GM13976 (cell line): ENCODE measurements at regions not wholly inside any gene's neighbourhood (a gene's known extent, or its start where the extent isn't known, plus 50 kb on each side); places are given as distances from the start of the nearest gene placed in this dataset.

Experiments used
- DNase-seq: peaks from one replicate; pipeline ENCODE4 v3.0.0; 2012; ENCODE audit warnings: low spot score
- in situ Hi-C: fragments of 300-500 bp; cut with MboI; formaldehyde crosslinking; loops from one replicate; pipeline ENCODE4 v1.12.0; 2022; ENCODE audit warnings: low sequenced_read_pairs, mixed read lengths, inconsistent platforms; ENCODE audit not compliant: unreplicated experiment
- TF ChIP-seq, protein P1 (sequence below): IDR thresholded peaks from 2 replicates; pipeline ENCODE4 v1.5.1; 2012; ENCODE audit warnings: borderline replicate concordance, mild to moderate bottlenecking; ENCODE audit not compliant: insufficient read depth; ENCODE audit errors: extremely low read depth, missing control alignments, control extremely low read depth

DNA sequence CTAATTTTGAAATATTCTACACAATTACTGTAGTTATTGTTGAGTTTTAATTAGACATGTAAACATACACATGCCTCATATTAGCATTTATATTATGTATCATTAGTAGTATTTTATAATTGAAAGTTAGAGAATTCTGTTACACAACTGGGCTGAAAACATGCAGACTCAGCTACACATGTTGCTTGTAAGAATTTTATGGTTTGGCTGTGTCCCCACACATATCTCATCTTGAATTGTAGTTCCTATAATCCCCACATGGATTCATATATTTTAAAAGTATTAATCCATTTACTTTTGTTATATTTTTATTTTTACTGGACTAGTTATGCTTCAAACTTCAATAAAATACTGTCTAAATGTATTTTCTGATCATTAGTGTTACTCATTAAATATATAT, 2075.3 kb upstream of the C9orf72 start:
- no peak for DNase-seq
- TF ChIP-seq, protein P1, sequence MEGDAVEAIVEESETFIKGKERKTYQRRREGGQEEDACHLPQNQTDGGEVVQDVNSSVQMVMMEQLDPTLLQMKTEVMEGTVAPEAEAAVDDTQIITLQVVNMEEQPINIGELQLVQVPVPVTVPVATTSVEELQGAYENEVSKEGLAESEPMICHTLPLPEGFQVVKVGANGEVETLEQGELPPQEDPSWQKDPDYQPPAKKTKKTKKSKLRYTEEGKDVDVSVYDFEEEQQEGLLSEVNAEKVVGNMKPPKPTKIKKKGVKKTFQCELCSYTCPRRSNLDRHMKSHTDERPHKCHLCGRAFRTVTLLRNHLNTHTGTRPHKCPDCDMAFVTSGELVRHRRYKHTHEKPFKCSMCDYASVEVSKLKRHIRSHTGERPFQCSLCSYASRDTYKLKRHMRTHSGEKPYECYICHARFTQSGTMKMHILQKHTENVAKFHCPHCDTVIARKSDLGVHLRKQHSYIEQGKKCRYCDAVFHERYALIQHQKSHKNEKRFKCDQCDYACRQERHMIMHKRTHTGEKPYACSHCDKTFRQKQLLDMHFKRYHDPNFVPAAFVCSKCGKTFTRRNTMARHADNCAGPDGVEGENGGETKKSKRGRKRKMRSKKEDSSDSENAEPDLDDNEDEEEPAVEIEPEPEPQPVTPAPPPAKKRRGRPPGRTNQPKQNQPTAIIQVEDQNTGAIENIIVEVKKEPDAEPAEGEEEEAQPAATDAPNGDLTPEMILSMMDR, result no peak
- in situ Hi-C loops, result no loop called here

DNA sequence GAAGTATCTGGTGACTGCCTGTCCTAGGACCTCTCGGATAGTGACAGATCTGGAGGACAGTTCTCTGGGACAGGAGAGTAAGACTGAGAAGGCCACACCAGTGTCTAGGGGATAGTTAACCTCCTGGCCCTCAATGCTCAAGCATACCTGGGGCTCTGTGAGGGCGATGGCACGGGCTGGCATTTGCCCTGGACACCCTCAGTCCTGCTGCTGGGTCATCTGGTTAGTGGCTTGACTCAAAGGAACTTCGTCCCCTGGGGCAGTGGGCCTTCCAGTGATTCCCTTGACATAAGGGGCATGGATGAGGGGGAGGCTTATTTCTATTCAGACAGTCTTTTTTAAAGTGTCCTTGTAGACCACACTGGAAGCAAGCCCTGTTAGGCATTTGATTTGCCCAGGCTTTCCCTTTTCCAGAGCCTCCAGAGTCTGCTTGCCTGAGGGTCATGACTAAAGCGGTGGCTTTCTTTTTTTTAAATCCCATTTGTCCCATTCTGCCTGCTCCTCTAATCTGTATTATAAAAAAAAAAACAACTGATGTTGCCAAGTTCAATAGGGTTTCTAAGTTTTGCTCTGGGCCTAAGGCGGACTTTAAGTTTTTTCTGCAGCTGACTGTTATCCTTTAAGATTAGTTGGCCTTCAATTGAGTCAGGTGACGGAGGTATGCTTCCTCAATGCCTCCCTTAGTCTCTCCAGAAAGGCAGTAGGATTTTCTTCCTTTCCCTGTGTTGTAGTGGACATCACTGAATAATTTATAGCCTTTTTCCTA, 2083.5 kb upstream of the C9orf72 start:
- no peak for DNase-seq
- in situ Hi-C loops, result no loop called here
- TF ChIP-seq, protein P1, result no peak

DNA sequence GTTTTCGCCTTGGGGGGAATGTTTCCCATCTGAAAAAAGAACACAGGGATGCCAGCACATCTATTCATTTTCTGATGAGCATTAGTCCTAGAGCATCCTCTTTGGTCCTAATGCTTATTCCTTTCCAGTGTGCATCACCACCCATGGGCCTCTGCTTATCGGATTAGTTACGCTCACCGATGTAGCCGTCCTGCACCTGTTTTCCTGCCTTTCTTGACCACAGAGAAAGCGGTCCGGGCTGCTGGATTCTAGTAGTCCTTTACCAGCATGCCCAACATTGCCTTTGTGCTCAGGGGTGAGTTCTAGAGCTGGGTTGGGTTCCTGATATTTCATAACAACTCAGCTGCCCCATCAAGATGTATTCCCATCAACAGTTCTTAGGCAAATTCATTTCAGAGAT, 2084.5 kb upstream of the C9orf72 start:
- no peak for DNase-seq
- in situ Hi-C loops, result no loop called here
- TF ChIP-seq, protein P1, result no peak

DNA sequence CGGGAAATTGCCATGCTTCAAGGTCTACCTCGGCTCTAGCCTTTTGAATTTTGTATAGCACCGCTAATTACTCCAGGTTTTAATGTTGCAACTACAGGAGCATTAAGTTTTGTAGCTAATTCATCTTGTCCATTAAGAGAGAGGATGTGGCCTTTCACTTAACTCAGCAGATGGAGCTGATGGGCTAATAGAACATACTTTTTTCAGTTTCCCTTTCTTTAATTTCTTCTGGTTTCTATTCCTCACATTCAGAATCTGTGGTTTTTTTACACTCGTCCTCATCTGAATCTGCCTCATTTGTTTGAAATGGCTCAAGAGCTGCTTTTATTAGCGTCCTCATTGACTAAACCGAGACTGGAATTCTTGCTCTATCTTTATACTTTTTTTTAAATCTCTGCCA, 2085.7 kb upstream of the C9orf72 start:
- TF ChIP-seq, protein P1, result no peak
- in situ Hi-C loops, result no loop called here
- no peak for DNase-seq

DNA sequence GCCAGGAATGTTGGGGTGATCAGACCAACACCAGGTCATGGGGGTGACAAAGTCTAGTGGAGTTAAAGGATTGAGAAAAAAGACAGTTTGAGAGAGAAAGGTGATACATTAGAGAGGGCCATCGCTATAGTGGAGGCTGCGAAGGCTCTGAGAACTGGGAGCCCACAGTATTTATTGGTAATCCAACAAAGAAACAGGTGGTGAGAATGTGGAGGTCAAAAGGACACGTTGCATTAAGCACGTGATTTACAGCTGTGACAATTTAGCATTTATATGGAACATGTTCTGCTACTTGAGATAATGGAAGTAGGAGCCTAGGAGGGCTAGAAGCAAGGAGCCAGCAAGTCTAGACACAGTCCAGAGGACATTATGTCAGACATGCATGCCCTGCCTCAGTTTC, 2086.5 kb upstream of the C9orf72 start:
- TF ChIP-seq, protein P1, result no peak
- DNase-seq, result no peak
- in situ Hi-C loops, result no loop called here

DNA sequence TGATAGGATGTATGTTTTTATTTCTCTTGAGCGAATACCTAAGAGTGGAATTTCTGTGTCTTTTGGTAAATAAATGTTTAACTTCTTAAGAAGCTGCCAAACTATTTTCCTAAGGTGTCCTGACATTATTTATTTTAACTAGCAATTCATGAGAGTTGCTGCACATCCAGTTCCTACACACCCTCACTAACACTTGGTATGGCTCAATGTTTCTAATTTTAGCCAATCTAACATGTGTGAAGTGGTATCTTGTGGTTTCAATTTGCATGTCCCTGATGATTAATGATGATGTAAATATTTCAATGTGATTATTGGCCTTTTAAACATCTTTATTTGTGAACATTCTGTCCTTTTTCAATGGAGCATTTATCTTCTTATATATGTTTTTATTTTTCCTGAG, 2095.5 kb upstream of the C9orf72 start:
- TF ChIP-seq, protein P1, result no peak
- in situ Hi-C loops, result no loop called here
- no peak for DNase-seq
